Uterus (tissue), 3 donors: ENCODE measurements at regions not wholly inside any gene's neighbourhood (a gene's known extent, or its start where the extent isn't known, plus 50 kb on each side); places are given as distances from the start of the nearest gene placed in this dataset.
A peak's percentile ranks its signal among the peaks of the same experiment; 100 is the strongest.
"Not testable (repeated sequence)": the region's sequence is repeated elsewhere in the genome, so short reads cannot be mapped to it uniquely, and the experiment has no call there.

ENCODE experiments used
- DNase-seq, 2 donors: peaks; one replicate each; pipeline ENCODE4 v3.0.0-alpha.2; 2019 to 2020
- H3K27ac ChIP-seq, 2 donors: fragments of 200-600 bp; sonication (generic); 1 replicate in 1 of 2; 2 replicates in 1 of 2; pipeline ENCODE4 v1.5.1; 2016 to 2018
- H3K27me3 ChIP-seq, 2 donors: fragments of 200-600 bp; sonication (generic); one replicate each; pipeline ENCODE4 v1.5.1; 2018 to 2019; ENCODE audit warnings: control low read depth in 1 of 2
- H3K36me3 ChIP-seq, 2 donors: fragments of 200-600 bp; sonication (generic); one replicate each; pipeline ENCODE4 v1.5.1; 2019; ENCODE audit warnings: control low read depth in 1 of 2
- H3K4me1 ChIP-seq, 2 donors: fragments of 200-600 bp; sonication (generic); one replicate each; pipeline ENCODE4 v1.5.1; 2018 to 2019; ENCODE audit warnings: control low read depth in 1 of 2
- H3K4me3 ChIP-seq, 2 donors: fragments of 200-600 bp; sonication (generic); 1 replicate in 1 of 2; 2 replicates in 1 of 2; pipeline ENCODE4 v1.5.1; 2018 to 2019; ENCODE audit warnings: mild to moderate bottlenecking in 1 of 2
- H3K9me3 ChIP-seq, 2 donors: fragments of 200-600 bp; sonication (generic); one replicate each; pipeline ENCODE4 v1.5.1; 2019; ENCODE audit warnings: control low read depth in 1 of 2
- POLR2A ChIP-seq, 2 donors: fragments of 450-650 bp; IDR thresholded peaks; one replicate each; pipeline ENCODE4 v1.6.1; 2016; ENCODE audit warnings: antibody characterized with exemption in 2 of 2, mild to moderate bottlenecking in 1 of 2, moderate library complexity in 1 of 2
- intact Hi-C: fragments of 100-400 bp; cut with DNase I; formaldehyde crosslinking; loops from one replicate; pipeline ENCODE4 v1.15.1; 2023; ENCODE audit warnings: low total_unique reads
- TF ChIP-seq, protein P1 (sequence below), 4 experiments: fragments of 200-600 bp in 2 of 4; fragments of 450-650 bp in 2 of 4; sonication (generic) in 2 of 4; IDR thresholded peaks; one replicate each; pipeline ENCODE4 v1.5.1; 2016 to 2019; ENCODE audit warnings: antibody characterized with exemption in 4 of 4, mild to moderate bottlenecking in 2 of 4, moderate library complexity in 1 of 4
- donor health status: DM: yes; HTN: yes; CAD: no.

DNA sequence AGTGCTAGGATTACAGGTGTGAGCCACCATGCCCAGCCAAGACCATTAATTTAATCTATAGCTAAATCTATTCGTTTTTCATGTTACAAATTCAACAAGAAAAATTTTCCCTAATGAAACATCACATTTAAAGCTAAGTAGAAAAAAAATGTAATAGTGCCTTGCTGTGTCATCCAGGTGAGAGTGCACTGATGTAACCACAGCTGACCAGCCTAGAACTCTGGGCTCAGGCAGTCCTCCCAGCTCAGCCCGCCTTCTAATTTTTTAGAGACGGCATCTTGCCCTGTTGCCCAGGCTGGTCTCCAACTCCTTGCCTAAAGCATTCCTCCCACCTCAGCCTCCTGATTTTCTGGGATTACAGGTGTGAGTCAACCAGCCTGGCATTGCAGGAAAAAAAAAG is 109.0 kb downstream of the PPIAL4G start:
- Histone ChIP-seq H3K36me3 (no peaks in the 10 kb centered on the region), H3K27ac (no peak overlapping the region), H3K9me3 (no peaks in the 10 kb centered on the region), H3K27me3 (no peaks in the 10 kb centered on the region), H3K4me1 (no peaks in the 10 kb centered on the region), H3K4me3 (no peak overlapping the region)
- no peak for TF ChIP-seq POLR2A (IDR thresholded peaks at IDR 0.05)
- TF ChIP-seq, protein P1, sequence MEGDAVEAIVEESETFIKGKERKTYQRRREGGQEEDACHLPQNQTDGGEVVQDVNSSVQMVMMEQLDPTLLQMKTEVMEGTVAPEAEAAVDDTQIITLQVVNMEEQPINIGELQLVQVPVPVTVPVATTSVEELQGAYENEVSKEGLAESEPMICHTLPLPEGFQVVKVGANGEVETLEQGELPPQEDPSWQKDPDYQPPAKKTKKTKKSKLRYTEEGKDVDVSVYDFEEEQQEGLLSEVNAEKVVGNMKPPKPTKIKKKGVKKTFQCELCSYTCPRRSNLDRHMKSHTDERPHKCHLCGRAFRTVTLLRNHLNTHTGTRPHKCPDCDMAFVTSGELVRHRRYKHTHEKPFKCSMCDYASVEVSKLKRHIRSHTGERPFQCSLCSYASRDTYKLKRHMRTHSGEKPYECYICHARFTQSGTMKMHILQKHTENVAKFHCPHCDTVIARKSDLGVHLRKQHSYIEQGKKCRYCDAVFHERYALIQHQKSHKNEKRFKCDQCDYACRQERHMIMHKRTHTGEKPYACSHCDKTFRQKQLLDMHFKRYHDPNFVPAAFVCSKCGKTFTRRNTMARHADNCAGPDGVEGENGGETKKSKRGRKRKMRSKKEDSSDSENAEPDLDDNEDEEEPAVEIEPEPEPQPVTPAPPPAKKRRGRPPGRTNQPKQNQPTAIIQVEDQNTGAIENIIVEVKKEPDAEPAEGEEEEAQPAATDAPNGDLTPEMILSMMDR (IDR thresholded peaks at IDR 0.05), result no peak
- intact Hi-C loops, result no loop called here
- no peak for DNase-seq

DNA sequence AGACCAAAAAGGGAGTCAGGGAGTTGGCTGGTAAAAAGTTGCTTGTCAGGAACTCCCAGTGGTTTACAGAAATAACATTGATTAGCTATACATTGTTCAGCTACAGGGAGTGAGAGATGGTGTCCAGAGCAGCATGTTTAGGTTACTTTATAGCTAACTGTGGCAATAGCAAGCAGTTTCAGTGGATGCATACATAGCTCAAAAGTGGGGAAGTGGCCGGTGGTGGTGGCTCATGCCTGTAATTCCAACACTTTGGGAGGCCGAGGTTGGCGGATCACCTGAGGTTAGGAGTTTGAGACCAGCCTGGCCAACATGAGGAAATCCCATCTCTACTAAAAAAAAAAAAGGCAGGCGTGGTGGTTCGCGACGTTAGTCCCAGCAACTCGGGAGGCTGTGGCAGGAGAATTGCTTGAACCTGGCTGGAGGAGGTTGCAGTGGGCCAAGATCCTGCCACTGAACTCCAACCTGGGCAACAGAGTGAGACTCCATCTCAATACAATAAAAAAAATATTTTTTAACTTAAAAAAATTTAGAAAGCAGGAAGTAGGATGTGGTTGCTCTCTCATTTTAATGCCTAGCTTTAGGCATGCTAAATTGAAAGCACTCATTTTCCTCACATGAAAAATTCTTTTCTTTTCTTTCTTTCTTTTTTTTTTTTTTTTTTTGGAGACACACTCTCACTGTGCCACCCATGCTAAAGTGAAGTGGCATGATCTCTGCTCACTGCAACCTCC is 109.7 kb downstream of the PPIAL4G start:
- Histone ChIP-seq H3K27ac (no peak overlapping the region), H3K9me3 (no peaks in the 10 kb centered on the region), H3K4me1 (no peaks in the 10 kb centered on the region), H3K4me3 (no peak overlapping the region), H3K36me3 (no peaks in the 10 kb centered on the region), H3K27me3 (no peaks in the 10 kb centered on the region)
- TF ChIP-seq, protein P1 (IDR thresholded peaks at IDR 0.05), result no peak
- DNase-seq, result no peak
- intact Hi-C loops, result no loop called here

DNA sequence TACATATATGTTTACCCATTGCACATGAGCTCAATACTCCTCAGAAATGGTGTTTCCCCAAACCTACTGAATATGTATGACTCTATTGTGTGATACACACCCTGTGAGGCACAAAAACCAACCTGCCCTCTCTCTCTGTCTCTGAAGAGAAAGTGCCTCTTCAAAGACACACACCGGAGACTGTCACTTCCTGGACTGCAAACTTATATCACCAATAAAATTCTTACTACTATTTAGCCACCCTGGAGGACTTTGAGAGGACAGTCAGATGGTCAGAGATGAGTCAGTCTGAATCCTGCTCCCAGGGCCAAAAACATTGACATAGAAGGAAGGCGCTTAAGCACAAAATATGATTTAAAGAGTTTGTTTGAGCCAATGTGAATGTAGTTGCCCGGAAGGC is 110.4 kb downstream of the PPIAL4G start:
- Histone ChIP-seq H3K9me3 (no peaks in the 10 kb centered on the region), H3K27ac (no peak overlapping the region), H3K36me3 (no peaks in the 10 kb centered on the region), H3K4me3 (no peak overlapping the region), H3K27me3 (no peaks in the 10 kb centered on the region), H3K4me1 (no peaks in the 10 kb centered on the region)
- DNase-seq, result no peak
- no peak for TF ChIP-seq POLR2A (IDR thresholded peaks at IDR 0.05)
- TF ChIP-seq, protein P1 (IDR thresholded peaks at IDR 0.05), result no peak
- intact Hi-C loops, result no loop called here

DNA sequence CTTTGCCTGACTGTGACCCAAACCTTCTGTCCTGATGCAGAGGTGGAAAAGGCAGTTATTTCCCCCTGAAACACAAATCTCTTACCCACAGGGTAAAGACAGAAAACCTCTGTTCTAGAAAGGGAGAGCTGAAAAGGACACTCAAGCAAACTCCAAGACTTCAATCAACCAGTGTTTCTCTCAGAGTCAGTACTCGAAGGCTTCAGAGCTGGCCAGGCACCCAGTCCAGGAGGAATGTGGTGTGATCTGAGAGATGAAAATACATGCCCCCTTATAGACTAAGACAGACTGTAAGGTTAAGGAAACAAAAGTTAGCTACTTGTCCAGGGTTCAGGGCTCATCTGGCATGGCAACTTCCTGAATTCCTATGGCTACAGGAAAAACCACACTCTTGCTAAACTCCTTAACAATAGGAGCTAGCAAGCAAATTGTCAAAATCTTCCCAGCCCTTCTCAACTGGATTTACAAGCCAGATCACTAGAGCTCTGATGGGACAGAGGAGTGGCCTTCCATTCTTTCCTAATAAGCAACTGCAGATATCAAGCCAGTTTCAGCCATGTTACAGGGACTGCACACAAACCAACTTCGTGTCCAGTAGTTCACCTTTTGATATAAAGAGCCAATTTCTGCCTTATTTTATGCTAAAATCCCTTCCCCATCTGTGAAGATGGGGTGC is 110.9 kb downstream of the PPIAL4G start:
- H3K9me3 ChIP-seq, H3K27ac ChIP-seq, intact Hi-C loops, H3K36me3 ChIP-seq, H3K4me1 ChIP-seq, DNase-seq, H3K27me3 ChIP-seq, H3K4me3 ChIP-seq: not testable (repeated sequence)

DNA sequence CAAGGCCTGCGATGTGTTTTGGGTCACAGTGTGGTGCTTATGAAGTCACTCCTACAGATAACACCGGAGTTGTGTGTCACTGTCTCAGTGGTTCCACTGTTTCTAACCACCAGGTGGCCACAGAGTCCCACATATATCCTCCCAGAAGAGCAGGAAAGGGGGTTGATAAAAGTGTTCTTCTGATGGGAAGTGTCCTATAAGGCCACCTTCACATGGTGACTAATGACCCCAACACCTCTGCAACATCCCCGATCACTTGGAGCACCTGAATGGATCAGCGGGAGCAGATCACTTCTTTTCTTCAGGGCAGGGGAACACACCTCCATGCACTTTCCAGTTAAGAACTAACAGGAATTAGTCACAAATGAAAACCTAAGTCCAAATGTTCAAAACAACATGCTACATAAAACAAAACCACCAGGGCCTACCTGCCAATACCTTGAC is 111.5 kb downstream of the PPIAL4G start:
- H3K4me1 ChIP-seq, H3K27ac ChIP-seq, intact Hi-C loops, H3K9me3 ChIP-seq, H3K36me3 ChIP-seq, H3K4me3 ChIP-seq, H3K27me3 ChIP-seq: not testable (repeated sequence)
- TF ChIP-seq, protein P1 (IDR thresholded peaks at IDR 0.05), result peak; percentile 61 to 85 (median 69)
- DNase-seq, result peak; percentile 55 to 62

DNA sequence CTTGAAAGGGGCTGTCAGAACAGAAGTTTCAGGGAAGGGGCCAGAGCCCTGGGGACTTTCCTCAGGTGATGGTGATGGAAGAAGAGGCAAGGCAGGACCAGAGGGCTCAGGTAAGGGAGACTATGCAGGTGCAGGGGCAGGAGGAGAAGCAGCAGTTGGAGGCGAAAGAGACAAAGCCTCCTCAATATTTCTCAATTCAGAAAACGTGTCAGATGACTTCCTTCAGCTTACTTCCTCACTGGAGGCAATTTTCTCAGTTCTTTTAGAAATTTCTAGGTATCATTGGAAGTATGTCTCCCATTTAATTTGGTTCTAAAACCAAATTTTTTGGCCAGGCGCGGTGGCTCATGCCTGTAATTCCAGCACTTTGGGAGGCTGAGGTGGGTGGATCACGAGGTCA is 112.4 kb downstream of the PPIAL4G start:
- intact Hi-C loops, H3K27me3 ChIP-seq, H3K36me3 ChIP-seq, H3K9me3 ChIP-seq, H3K4me3 ChIP-seq, DNase-seq, H3K27ac ChIP-seq, H3K4me1 ChIP-seq: not testable (repeated sequence)
